ENCODE measurements at regions not wholly inside any gene's neighbourhood (a gene's known extent, or its start where the extent isn't known, plus 50 kb on each side); places are given as distances from the start of the nearest gene placed in this dataset.

DNA sequence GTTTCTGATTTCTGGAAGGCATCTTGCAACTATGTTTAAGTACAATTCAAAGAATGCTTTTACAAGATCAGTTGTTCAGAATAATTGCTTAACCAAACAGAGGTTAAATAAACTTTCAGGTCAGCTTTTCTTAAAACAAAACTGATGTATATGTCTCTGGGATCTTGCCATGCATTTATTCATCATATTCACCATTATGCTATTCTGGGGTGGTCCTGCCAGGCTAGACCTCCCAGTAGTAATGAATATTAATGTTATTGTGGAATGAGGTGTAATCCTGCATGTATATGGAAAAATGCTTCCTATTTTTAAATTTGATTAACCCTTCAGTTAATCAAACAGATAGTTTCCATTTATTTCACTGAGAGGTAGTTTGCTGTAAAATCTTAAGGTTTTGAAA, 129.3 kb upstream of the RGPD4 start:
- TF ChIP-seq, protein P1, sequence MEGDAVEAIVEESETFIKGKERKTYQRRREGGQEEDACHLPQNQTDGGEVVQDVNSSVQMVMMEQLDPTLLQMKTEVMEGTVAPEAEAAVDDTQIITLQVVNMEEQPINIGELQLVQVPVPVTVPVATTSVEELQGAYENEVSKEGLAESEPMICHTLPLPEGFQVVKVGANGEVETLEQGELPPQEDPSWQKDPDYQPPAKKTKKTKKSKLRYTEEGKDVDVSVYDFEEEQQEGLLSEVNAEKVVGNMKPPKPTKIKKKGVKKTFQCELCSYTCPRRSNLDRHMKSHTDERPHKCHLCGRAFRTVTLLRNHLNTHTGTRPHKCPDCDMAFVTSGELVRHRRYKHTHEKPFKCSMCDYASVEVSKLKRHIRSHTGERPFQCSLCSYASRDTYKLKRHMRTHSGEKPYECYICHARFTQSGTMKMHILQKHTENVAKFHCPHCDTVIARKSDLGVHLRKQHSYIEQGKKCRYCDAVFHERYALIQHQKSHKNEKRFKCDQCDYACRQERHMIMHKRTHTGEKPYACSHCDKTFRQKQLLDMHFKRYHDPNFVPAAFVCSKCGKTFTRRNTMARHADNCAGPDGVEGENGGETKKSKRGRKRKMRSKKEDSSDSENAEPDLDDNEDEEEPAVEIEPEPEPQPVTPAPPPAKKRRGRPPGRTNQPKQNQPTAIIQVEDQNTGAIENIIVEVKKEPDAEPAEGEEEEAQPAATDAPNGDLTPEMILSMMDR (IDR thresholded peaks at IDR 0.05 in 4 of 5, conservative IDR thresholded peaks at IDR 0.05 in 1 of 5) = no peak
- no peak for TF ChIP-seq POLR2A (IDR thresholded peaks at IDR 0.05)

Measured in gastrocnemius medialis (tissue), 4 donors.